ENCODE measurements at regions not wholly inside any gene's neighbourhood (a gene's known extent, or its start where the extent isn't known, plus 50 kb on each side); places are given as distances from the start of the nearest gene placed in this dataset.

DNA sequence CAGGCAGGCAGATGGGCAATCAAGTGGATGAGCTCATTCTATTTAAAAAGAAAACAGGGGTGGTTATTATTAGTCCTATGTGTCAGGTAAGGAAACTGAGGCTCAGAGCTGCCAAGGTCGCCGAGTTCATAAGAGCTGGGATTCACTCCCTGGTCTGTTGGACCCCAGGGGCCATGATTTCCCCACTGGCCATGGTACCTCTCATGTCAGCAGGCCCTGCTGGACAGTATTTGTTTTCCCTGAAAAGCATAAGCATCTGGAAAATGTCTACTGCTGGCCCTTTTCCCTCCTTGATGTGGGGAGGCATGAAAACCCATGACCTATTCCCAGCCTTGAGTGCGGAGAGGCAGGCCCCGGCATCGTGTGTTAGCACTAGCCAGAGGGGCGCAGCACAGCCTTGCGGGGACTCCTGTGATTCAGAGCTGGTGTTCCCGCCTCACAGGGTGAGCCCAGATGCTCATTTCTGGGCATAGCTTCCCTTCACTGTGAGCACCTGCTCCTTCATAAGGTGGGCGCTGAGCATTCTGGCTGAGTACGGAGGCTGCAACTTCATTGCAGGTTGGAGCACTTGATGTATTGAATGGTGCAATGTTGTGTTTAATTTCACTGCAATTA lies 617.5 kb downstream of the PTPRU start:
- no peak for DNase-seq (ENCODE audit: low read depth in 2 of 3, low spot score in 2 of 3)

DNA sequence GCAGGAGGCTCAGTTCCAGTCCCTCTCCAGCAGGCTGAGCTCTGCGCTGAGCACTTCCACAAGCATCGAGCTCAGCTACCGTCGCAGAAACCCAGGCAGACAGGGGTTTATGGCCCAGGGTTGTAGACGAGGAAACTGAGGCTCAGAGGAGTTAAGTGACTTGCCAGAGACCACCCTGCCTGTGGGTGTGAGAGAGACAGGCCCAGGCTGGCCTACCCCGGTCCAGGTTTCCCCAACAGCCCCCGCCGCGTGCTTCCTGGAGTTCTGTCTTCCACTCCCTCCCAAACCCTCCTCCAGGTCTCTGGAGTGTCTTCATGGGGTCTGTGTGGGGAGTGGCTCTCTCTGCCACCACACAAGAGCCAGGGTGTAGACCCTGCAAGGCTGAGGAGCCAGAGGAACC lies 615.9 kb downstream of the PTPRU start:
- DNase-seq (ENCODE audit: low read depth in 2 of 3, low spot score in 2 of 3) = no peak

DNA sequence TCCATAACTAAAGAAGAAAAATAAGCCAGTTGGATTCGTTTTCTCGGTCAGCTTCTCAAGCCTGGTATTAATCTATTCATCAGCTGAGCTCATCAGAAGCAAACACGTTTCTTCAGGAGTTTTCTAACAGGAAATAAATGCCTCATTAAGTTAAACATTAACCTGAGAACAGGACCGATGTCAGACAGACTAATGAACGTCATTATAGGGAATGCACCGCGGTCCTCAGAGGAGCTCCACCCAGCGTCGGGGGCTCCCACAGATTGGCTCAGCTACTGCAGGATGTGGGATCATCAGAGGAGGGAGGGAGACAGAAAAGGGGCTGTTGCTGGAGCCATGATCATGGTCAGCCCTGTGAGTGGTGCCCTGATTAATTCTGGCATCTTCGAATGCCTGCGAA lies 615.4 kb downstream of the PTPRU start:
- DNase-seq (ENCODE audit: low read depth in 2 of 3, low spot score in 2 of 3) = no peak

DNA sequence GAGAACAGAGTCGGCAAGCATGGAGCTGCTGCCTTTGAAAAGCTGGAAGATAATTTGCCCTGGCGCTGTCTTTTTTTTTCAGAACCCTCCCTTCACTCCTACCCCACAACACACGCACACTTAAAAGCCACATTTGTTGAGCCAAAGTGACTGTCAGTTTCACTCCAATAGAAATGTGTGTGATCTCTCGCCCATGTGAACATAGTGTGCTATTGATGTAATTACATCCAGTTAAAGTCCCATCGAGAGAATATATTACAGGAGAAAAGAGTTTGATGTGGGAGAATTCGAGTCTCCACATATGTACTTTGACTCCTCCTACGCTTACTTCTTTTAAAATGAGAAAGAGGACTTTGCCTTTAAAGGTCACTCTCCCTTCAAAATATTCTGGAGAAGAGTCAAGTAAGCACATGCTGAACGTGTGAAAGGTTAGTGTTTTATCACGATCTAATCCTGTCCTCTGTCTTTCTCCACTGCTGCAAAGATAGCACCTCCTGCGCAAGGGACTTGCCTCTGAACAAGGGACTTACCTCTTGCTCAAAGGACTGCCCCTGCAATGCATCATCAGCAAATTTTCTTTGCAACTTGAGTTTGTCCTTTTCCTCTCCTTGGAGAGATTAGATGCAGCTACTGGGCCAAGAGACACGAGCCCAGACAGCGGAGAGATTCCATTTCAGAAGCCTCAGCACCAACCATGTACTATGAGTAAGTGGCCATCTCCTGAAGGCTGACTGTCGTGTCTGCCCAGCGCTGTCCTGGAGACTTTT lies 613.9 kb downstream of the PTPRU start:
- no peak for DNase-seq (ENCODE audit: low read depth in 2 of 3, low spot score in 2 of 3)

DNA sequence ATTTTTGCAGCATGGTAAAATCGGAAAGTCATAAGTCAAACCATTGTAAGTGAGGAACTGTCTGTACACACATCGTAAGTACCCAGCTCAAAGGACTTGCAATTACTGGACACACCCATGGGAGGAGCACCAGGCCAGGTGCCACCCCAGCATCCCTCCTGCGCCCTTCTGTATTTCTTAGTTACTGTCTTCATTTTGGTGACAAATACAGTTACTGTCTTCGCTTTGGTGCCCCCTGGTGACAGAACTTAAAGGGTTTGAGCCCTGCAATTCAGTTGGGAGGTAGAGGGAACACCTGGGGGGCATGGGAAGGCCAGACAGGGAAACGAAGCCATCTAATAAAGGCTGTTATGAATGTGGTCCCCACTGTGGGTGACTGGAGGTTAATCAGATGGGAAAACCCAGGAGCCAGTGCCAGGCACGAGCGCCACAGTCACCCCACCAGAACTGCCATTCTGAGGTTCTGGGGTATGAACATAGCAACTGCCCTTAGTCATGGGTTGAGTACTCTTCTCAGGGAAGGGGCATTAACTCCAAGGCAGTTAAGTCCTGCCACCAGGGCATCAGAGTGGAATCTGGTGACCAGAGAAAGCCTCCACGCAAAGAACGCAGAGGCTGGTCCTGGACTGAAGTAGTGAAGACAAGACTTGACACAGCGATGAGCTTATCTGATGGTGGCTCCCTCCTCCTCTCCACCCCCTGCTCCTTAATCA lies 612.9 kb downstream of the PTPRU start:
- peak in 2 of 3 donors; percentile 48 to 69 for DNase-seq (ENCODE audit: low read depth in 2 of 3, low spot score in 2 of 3)

DNA sequence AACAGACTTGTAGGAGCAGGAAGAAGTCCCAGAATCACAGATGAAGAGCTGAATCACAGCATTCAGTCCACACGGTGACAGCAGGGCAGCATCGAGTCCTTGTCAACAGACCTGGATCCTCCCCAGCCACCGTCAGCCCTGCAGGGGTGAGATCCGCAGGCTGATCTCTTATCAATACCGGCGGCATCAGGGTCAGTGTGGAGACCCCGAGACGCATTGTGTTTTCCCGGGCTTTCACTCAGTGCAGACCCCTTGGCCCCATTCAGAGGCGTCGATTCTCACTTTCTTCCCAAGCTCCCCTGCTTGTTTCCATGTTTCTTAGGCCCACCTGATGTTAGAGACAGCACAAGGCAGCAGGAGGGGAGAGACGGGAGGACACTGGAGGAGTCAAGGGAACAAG lies 609.6 kb downstream of the PTPRU start:
- DNase-seq (ENCODE audit: low read depth in 2 of 3, low spot score in 2 of 3) = no peak

DNA sequence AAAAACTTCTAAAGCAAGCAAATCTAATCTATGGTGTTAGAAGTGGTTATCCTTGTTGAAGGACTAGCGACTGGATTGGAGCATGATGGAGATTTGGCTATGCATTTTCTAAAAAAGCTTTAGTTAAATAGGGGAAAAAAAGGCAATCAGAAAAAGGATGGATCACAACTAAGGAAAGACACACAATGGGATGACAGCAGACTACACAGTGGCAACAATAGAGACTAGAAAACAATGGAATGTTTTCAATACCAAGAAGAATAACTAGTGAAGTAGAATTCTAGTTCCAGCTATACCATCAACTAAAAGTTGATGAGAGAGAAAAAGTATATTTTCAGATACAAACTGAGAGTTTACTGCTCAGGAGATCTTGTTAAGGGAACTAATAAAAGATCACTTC lies 605.8 kb downstream of the PTPRU start:
- no peak for DNase-seq (ENCODE audit: low read depth in 2 of 3, low spot score in 2 of 3)

DNA sequence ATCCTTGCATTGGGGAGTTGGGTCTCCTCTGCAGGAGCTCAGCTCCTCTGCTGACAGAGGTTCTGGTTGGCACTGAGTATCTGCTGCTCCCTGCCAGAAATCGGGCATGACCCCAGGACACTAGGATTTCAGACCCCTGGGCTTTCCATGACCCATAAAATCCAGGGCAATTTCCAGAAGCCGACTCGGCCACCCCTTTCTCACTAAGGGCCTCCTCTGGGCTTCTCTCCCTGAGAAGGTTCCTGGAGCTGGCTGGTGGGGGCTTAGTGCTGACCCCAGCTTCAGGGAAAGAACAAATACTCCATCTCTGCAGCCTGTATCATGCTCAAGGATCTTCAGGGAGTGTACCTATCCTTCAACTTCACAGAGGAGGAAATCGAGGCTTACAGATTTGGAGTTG lies 603.4 kb downstream of the PTPRU start:
- DNase-seq (ENCODE audit: low read depth in 2 of 3, low spot score in 2 of 3) = no peak

DNA sequence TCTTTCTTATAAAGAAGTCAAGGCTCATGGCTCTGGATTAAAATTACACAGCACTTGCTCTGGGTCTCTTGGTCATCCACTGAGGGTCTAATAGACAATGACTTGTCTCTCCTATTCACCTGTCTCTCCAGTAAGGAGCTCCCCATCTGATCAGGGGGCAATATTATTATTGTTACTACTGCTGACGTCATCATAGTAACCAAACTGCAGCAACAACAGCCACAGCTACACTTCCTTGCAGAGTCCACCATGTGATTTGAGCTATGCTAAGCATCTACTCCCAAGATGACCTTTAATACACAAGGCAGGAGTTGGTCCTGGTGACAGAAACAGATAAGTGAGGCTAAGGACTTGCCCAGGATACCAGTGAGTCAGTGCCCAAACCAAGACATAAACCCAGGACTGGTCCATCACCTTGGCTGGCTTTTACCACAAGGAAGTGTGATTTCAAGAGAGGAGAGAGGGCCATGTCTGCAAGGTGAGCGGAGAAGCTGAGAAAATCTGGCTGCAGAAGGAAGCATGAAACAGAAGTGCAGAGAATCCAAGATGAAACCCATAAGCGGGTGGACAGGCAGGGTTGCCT lies 602.5 kb downstream of the PTPRU start:
- no peak for DNase-seq (ENCODE audit: low read depth in 2 of 3, low spot score in 2 of 3)

DNA sequence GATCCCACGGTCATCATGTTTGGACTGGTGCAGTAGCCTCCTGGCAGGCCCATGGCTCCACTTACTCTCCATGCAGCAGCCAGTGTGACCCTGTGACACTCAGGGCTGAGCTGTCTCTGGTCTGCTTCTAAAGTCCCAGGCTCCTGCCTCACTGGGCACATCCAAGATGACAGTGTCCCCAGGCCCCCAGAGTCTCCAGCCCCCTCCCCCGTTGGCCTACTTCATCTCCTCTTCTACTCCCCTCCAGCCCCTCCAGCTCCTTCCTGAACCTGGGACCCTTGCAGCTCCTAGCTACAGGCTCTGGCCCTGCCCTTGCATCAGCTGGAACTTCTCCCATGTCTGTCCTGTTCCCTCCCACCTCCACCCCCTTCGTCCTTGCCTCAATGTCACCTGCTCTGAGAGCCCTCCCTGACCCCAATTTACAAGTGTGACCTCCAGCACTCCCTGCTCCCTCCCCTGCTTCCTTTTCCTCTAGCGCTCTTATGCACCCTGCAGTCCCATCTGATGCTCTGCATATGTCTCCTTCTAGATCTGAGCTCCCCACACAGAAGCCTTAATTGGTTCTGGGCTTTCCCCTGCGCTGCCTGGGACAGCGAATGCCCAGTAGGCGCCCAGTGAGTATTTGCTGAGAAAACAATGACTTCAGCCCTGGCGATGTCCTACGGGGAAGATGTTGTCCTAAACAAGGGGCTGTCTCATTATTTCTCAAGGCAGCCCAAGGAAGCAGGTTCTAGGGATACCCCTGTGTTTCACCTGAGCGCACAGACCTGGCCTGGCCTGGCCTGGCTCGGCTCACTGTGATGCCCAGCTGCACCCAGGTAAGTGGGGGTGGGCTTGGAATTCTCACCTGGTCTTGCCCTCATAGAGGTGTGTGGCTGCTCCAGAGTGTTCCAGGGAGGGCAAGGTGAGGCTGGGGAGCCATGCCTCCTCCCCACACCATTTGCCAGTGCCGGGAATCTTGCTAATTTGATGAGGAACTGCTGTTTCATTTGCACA lies 600.6 kb downstream of the PTPRU start:
- DNase-seq (ENCODE audit: low read depth in 2 of 3, low spot score in 2 of 3) = no peak

DNA sequence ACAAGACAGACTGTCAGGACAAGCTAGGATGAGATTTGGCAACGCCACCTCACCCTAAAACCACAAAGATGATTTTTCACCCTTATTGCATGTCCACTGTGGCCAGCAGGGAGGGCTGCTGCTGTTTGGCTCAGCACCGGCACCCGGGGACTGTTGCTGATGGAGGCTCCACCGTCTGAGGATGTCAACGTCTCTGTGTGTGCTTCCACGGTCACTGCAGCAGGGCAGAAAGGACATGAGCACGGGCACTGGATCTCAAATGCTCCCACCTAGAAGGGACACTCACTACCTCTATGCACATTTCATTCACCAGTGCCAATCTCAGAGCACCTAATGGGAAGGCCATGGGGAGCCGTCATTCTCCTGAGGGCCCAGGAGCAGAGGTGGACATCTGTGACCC lies 599.6 kb downstream of the PTPRU start:
- no peak for DNase-seq (ENCODE audit: low read depth in 2 of 3, low spot score in 2 of 3)

DNA sequence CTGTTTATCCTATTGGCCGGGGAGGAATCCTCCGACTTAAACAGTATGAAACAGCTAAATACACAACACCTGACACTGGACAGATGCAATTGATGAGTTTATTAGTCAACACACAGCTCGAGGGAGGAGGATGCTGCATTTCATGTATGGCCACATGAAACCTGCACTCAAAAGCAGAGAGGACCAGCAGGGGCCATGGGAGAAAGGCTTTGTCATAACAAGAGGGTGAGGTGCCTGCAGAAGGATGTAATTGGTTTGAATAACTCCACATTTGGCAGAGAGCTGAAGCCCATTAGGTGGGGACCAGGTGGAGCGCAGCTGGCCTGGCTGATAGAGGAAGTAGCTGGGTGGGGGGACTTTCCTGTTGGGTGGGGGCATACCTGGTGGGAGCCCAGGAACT lies 599.1 kb downstream of the PTPRU start:
- no peak for DNase-seq (ENCODE audit: low read depth in 2 of 3, low spot score in 2 of 3)

DNA sequence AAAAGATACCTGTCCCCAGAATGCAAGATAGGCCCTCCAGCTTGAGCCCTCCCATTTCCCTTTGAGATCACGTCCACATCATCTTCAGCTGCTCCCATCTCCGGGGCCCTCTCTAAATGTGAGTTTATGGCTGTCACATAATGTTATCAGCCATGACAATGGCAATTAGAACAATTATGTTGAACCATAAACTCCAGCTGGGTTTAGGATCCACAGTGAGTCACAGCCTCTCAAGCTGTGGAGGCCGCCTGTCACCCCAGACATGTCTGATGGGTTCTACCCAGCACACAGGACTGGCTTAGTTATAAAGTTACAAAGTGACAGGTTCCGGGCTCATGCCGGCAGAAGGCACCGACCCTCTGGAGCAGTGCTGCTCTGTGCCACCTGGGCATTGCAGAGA lies 597.3 kb downstream of the PTPRU start:
- DNase-seq (ENCODE audit: low read depth in 2 of 3, low spot score in 2 of 3) = no peak

DNA sequence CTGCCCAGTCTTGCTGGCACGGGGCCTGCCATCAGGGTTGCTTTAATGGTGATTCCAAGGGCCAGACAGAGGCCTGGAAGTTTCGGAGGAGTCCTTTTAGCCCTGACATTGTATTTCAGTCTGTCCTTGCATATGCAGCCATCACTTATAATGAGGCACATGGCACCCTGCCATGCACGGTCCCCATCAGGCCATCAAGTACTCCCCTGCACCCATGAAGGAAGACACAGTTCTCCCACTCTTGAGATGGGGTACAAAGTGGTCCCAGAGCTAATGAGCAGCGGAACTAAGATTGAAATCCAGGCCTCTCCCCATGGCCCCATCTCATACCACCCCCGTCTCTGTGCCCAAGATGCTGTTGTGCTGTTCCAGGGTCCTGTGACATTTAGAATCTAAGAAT lies 596.6 kb downstream of the PTPRU start:
- DNase-seq (ENCODE audit: low read depth in 2 of 3, low spot score in 2 of 3) = no peak

DNA sequence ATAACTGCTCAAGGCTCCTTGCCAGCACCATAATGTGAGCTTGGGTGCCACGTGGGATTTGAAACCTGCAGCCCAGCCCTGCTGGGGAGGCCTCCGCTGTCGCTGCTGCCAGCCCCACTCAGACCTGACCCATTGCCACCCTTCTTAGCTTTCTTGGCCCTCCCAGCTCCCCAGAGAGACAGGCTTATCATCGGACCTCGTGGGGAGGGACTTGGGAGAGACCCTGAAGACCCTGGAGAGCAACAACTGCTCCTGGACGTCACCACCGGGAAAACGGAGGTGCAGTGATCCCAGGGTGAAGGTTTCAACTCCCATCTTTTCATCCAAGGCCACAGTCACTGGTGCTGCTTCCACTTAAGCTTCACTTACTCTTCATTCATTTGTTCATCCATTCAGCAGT lies 596.1 kb downstream of the PTPRU start:
- no peak for DNase-seq (ENCODE audit: low read depth in 2 of 3, low spot score in 2 of 3)

DNA sequence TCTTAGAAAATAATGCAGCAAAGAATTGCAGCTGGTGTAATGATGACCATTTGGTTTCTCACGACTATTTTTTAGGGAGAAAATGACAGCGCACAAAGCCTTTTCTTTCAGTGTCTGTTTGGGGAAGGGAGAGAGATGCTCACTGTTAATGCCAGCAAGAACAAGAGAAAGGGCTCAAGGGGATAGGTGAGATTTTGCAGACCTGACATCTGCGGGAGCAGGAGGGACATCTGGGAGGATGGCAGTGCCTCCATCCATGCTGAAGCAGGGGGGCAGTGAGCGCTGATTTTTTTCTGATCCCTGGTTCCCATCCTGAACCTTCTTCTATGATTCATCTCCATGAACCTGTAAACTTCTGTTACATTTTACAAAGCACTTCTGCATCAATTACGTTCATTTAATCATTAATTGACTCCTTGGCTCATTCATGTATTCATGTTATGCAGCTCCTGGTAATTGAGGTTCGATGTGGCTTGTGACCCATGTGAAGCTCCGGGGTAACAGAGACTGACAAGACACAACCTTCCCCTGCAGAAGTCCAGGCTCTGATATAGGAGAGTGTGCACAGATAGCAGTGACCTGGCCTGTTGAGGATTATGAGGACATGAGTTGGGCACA lies 595.3 kb downstream of the PTPRU start:
- DNase-seq (ENCODE audit: low read depth in 2 of 3, low spot score in 2 of 3) = no peak

DNA sequence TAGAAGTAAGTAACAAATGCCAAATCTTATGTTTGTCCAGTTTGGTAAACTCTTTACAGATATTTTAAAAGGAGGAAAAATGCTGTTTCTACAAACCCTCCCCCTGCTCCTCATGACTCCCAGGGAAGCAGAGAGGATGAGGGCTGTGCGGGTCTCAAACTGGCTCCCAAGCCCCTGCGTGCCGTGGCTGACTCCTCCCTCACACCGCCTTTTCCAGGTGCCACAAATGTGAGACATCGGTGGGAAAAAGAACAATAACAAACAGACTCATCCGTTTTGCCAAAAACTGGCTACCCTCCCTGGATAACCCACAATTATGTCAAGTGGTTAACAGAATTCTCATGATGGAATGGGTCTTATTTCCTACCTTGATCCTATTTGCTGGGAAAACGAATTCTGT lies 594.6 kb downstream of the PTPRU start:
- DNase-seq (ENCODE audit: low read depth in 2 of 3, low spot score in 2 of 3) = no peak

DNA sequence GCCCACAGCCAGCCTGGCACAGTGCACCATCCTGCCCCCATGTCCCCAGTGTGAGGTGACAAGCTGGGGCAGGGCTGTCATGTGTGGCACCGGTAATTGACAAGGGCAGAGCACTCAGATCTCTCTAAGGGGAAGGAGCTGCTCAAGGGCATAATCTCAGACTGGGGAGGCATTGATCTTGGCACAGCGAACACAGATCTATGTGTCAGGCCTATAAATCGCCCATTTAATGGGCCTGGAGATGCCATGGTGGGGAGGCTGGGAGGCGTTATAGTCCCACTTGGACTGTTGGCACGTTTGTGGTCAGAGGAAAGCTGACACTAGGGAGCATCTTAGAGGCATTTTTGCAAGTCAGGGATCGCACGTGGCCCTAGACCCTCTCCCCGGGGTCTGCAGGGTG lies 594.1 kb downstream of the PTPRU start:
- DNase-seq (ENCODE audit: low read depth in 2 of 3, low spot score in 2 of 3) = no peak

DNA sequence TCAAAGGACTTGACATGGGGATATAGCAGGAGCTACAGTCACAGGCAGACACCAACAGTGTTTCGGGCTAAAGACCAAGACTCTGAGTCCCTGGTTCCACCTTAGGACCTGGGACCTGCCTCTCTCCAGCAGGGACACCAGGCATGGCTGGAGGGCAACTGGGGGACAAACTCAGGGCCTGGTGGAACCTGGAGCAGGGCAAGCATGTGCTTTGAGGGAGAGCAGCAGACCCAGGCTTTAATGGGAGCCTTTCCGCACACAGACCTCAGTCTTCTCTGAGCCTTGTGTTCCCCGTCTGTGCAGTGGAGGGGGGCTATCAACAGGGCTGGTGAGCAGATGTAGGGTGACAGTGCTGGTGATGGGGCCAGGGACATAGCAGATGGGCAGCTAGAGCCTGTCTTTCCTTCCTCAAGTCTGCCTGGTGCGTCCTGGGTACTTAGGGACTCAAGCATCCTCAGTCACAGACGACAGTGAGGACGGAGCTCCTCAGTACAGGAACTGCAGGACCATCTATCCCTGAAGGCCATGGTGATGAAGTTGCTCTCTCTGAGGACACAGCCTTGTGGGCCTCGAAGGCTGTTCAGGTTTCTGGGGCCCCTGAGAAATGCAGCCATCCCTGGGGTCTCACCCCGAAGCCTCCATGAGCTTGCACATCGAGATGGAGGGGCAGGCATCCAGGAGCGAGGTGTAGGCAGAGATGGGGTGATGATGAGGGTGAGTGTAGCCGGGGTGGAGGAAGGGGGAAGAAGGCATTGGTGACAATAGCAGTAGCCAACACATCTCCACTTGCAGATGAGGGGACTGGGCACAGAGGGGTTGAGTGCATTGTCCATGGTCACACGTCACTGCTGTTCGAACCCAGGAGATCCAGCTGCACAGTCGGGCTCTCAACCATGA lies 593.4 kb downstream of the PTPRU start:
- DNase-seq (ENCODE audit: low read depth in 2 of 3, low spot score in 2 of 3) = no peak
